ENCODE measurements at regions not wholly inside any gene's neighbourhood (a gene's known extent, or its start where the extent isn't known, plus 50 kb on each side); places are given as distances from the start of the nearest gene placed in this dataset.
A peak's percentile ranks its signal among the peaks of the same experiment; 100 is the strongest.

GRCh38 chr4:57444671-57445070, 334.5 kb upstream of the IGFBP7 start:
- Histone ChIP-seq H4K8ac (ENCODE audit: low read depth, low read length) (no peak overlapping the region), H3K9me3 (ENCODE audit: insufficient read depth, low read depth, low read length) (no peaks in the 10 kb centered on the region), H3K4ac (ENCODE audit: low read depth, low read length) (no peak overlapping the region), H3K9ac (ENCODE audit: low read length) (no peak overlapping the region), H2AK5ac (ENCODE audit: low read length) (no peak overlapping the region), H3K36me3 (ENCODE audit: control insufficient read depth in 1 of 2, insufficient read depth in 2 of 2, low read length in 2 of 2) (no peaks in the 10 kb centered on the region), H2AFZ (ENCODE audit: insufficient read depth, low read length, poor library complexity) (no peak overlapping the region), H3K27ac (ENCODE audit: low read depth, low read length) (no peak overlapping the region), H3K4me2 (ENCODE audit: low read length) (no peak overlapping the region), H2BK120ac (ENCODE audit: insufficient read depth, low read length, poor library complexity) (no peak overlapping the region), H3K79me2 (ENCODE audit: control insufficient read depth, insufficient read depth, low read length, poor library complexity) (no peaks in the 10 kb centered on the region), H4K12ac (ENCODE audit: low read depth, low read length) (no peak overlapping the region), H3K23ac (ENCODE audit: low read length) (no peak overlapping the region), H3K14ac (ENCODE audit: low read length) (no peak overlapping the region), H4K91ac (ENCODE audit: low read depth, low read length) (no peak overlapping the region), H3K4me3 (ENCODE audit: low read depth, low read length) (no peak overlapping the region), H3K4me1 (ENCODE audit: control insufficient read depth in 1 of 2, insufficient read depth in 2 of 2, low read length in 2 of 2) (peaks cover 2 to 3% of the 10 kb centered on the region in 2 experiments), H2BK12ac (ENCODE audit: low read length) (no peak overlapping the region), H2BK5ac (ENCODE audit: low read depth, low read length, poor library complexity) (no peak overlapping the region), H3K27me3 (ENCODE audit: insufficient read depth, low read length) (no peaks in the 10 kb centered on the region), H3K79me1 (ENCODE audit: low read length) (no peaks in the 10 kb centered on the region), H3K18ac (ENCODE audit: low read length) (no peak overlapping the region)
- DNase-seq, result peak in 1 of 2 donors; percentile 1
- no CpG with 5 or more reads among the region's 4 CpGs for WGBS (ENCODE audit: extremely low coverage, insufficient coverage, insufficient read length)

- Histone ChIP-seq H4K8ac (ENCODE audit: low read depth, low read length) (no peak overlapping the region), H3K9ac (ENCODE audit: low read length) (no peak overlapping the region), H3K4me1 (ENCODE audit: control insufficient read depth in 1 of 2, insufficient read depth in 2 of 2, low read length in 2 of 2) (peaks cover 2 to 3% of the 10 kb centered on the region in 2 experiments), H3K27ac (ENCODE audit: low read depth, low read length) (no peak overlapping the region), H3K23ac (ENCODE audit: low read length) (no peak overlapping the region), H2AK5ac (ENCODE audit: low read length) (no peak overlapping the region), H3K14ac (ENCODE audit: low read length) (no peak overlapping the region), H3K79me1 (ENCODE audit: low read length) (no peaks in the 10 kb centered on the region), H3K4ac (ENCODE audit: low read depth, low read length) (no peak overlapping the region), H3K36me3 (ENCODE audit: control insufficient read depth in 1 of 2, insufficient read depth in 2 of 2, low read length in 2 of 2) (no peaks in the 10 kb centered on the region), H2BK5ac (ENCODE audit: low read depth, low read length, poor library complexity) (no peak overlapping the region), H3K27me3 (ENCODE audit: insufficient read depth, low read length) (no peaks in the 10 kb centered on the region), H3K9me3 (ENCODE audit: insufficient read depth, low read depth, low read length) (no peaks in the 10 kb centered on the region), H3K79me2 (ENCODE audit: control insufficient read depth, insufficient read depth, low read length, poor library complexity) (no peaks in the 10 kb centered on the region), H2AFZ (ENCODE audit: insufficient read depth, low read length, poor library complexity) (no peak overlapping the region), H2BK12ac (ENCODE audit: low read length) (no peak overlapping the region), H3K4me3 (ENCODE audit: low read depth, low read length) (no peak overlapping the region), H2BK120ac (ENCODE audit: insufficient read depth, low read length, poor library complexity) (no peak overlapping the region), H3K4me2 (ENCODE audit: low read length) (no peak overlapping the region), H3K18ac (ENCODE audit: low read length) (no peak overlapping the region), H4K12ac (ENCODE audit: low read depth, low read length) (no peak overlapping the region), H4K91ac (ENCODE audit: low read depth, low read length) (no peak overlapping the region)
- no CpG with 5 or more reads among the region's 2 CpGs for WGBS (ENCODE audit: extremely low coverage, insufficient coverage, insufficient read length)
- DNase-seq, result no peak
Measured at GRCh38 chr4:57443787-57444186, 333.6 kb upstream of the IGFBP7 start.

- Histone ChIP-seq H4K91ac (ENCODE audit: low read depth, low read length) (no peak overlapping the region), H3K9ac (ENCODE audit: low read length) (no peak overlapping the region), H4K8ac (ENCODE audit: low read depth, low read length) (no peak overlapping the region), H2AFZ (ENCODE audit: insufficient read depth, low read length, poor library complexity) (no peak overlapping the region), H3K18ac (ENCODE audit: low read length) (no peak overlapping the region), H3K4me3 (ENCODE audit: low read depth, low read length) (no peak overlapping the region), H3K27ac (ENCODE audit: low read depth, low read length) (no peak overlapping the region), H3K79me1 (ENCODE audit: low read length) (no peaks in the 10 kb centered on the region), H2AK5ac (ENCODE audit: low read length) (no peak overlapping the region), H2BK5ac (ENCODE audit: low read depth, low read length, poor library complexity) (no peak overlapping the region), H2BK120ac (ENCODE audit: insufficient read depth, low read length, poor library complexity) (no peak overlapping the region), H3K4me1 (ENCODE audit: control insufficient read depth in 1 of 2, insufficient read depth in 2 of 2, low read length in 2 of 2) (peaks cover 2 to 3% of the 10 kb centered on the region in 2 experiments), H3K79me2 (ENCODE audit: control insufficient read depth, insufficient read depth, low read length, poor library complexity) (no peaks in the 10 kb centered on the region), H3K27me3 (ENCODE audit: insufficient read depth, low read length) (no peaks in the 10 kb centered on the region), H3K23ac (ENCODE audit: low read length) (no peak overlapping the region), H3K4ac (ENCODE audit: low read depth, low read length) (no peak overlapping the region), H3K9me3 (ENCODE audit: insufficient read depth, low read depth, low read length) (no peaks in the 10 kb centered on the region), H3K14ac (ENCODE audit: low read length) (no peak overlapping the region), H4K12ac (ENCODE audit: low read depth, low read length) (no peak overlapping the region), H2BK12ac (ENCODE audit: low read length) (no peak overlapping the region), H3K36me3 (ENCODE audit: control insufficient read depth in 1 of 2, insufficient read depth in 2 of 2, low read length in 2 of 2) (no peaks in the 10 kb centered on the region), H3K4me2 (ENCODE audit: low read length) (no peak overlapping the region)
- WGBS (ENCODE audit: extremely low coverage, insufficient coverage, insufficient read length), result no CpG with 5 or more reads among the region's 7 CpGs
- no peak for DNase-seq
Measured at GRCh38 chr4:57443308-57443707, 333.1 kb upstream of the IGFBP7 start.

GRCh38 chr4:57442831-57443291, 332.7 kb upstream of the IGFBP7 start:
- H4K12ac ChIP-seq (ENCODE audit: low read depth, low read length), result no peak overlapping the region
- H3K79me2 ChIP-seq (ENCODE audit: control insufficient read depth, insufficient read depth, low read length, poor library complexity), result no peaks in the 10 kb centered on the region
- no peaks in the 10 kb centered on the region for H3K27me3 ChIP-seq (ENCODE audit: insufficient read depth, low read length)
- no peaks in the 10 kb centered on the region for H3K79me1 ChIP-seq (ENCODE audit: low read length)
- no peak overlapping the region for H3K9ac ChIP-seq (ENCODE audit: low read length)
- no peak overlapping the region for H2BK5ac ChIP-seq (ENCODE audit: low read depth, low read length, poor library complexity)
- no peak overlapping the region for H3K4me2 ChIP-seq (ENCODE audit: low read length)
- H4K8ac ChIP-seq (ENCODE audit: low read depth, low read length), result no peak overlapping the region
- no peak overlapping the region for H3K27ac ChIP-seq (ENCODE audit: low read depth, low read length)
- no peak overlapping the region for H4K91ac ChIP-seq (ENCODE audit: low read depth, low read length)
- no peak overlapping the region for H3K14ac ChIP-seq (ENCODE audit: low read length)
- no peaks in the 10 kb centered on the region for H3K9me3 ChIP-seq (ENCODE audit: insufficient read depth, low read depth, low read length)
- no CpG with 5 or more reads among the region's 4 CpGs for WGBS (ENCODE audit: extremely low coverage, insufficient coverage, insufficient read length)
- no peaks in the 10 kb centered on the region for H3K36me3 ChIP-seq (ENCODE audit: control insufficient read depth in 1 of 2, insufficient read depth in 2 of 2, low read length in 2 of 2)
- no peak overlapping the region for H3K23ac ChIP-seq (ENCODE audit: low read length)
- H3K4ac ChIP-seq (ENCODE audit: low read depth, low read length), result no peak overlapping the region
- no peak overlapping the region for H3K4me3 ChIP-seq (ENCODE audit: low read depth, low read length)
- H2AK5ac ChIP-seq (ENCODE audit: low read length), result no peak overlapping the region
- no peak overlapping the region for H2AFZ ChIP-seq (ENCODE audit: insufficient read depth, low read length, poor library complexity)
- DNase-seq, result peak; percentile 52 to 77
- H2BK12ac ChIP-seq (ENCODE audit: low read length), result no peak overlapping the region
- H2BK120ac ChIP-seq (ENCODE audit: insufficient read depth, low read length, poor library complexity), result no peak overlapping the region
- H3K18ac ChIP-seq (ENCODE audit: low read length), result no peak overlapping the region
- peaks cover 2 to 3% of the 10 kb centered on the region in 2 experiments for H3K4me1 ChIP-seq (ENCODE audit: control insufficient read depth in 1 of 2, insufficient read depth in 2 of 2, low read length in 2 of 2)

Data from trophoblast cell (in vitro differentiated cells and primary cell).